NCI-H146 (cell line): ENCODE measurements at regions not wholly inside any gene's neighbourhood (a gene's known extent, or its start where the extent isn't known, plus 50 kb on each side); places are given as distances from the start of the nearest gene placed in this dataset.

Experiments
- DNase-seq: peaks from one replicate; lab custom pipeline; 2025; lab: John Stamatoyannopoulos, UW

- no peak for DNase-seq
Measured at GRCh38 chr9:14395317-14396082, 81.6 kb upstream of the NFIB start.

- no peak for DNase-seq
Measured at GRCh38 chr9:14393418-14393817, 79.5 kb upstream of the NFIB start.

- no peak for DNase-seq
Measured at GRCh38 chr9:14391620-14392019, 77.7 kb upstream of the NFIB start.

GRCh38 chr9:14389657-14390056, 75.7 kb upstream of the NFIB start:
- no peak for DNase-seq

- no peak for DNase-seq
Measured at GRCh38 chr9:14389146-14389545, 75.2 kb upstream of the NFIB start.

- no peak for DNase-seq
Measured at GRCh38 chr9:14383773-14384172, 69.8 kb upstream of the NFIB start.

- DNase-seq: no peak
Measured at GRCh38 chr9:14383294-14383693, 69.4 kb upstream of the NFIB start.

- DNase-seq: peak; percentile 19
Measured at GRCh38 chr9:14380061-14380836, 66.3 kb upstream of the NFIB start.

- no peak for DNase-seq
Measured at GRCh38 chr9:14379280-14379679, 65.3 kb upstream of the NFIB start.

- DNase-seq: no peak
Measured at GRCh38 chr9:14373706-14374105, 59.8 kb upstream of the NFIB start.

GRCh38 chr9:14373336-14373666, 59.4 kb upstream of the NFIB start:
- no peak for DNase-seq

- DNase-seq: peak; percentile 14
Measured at GRCh38 chr9:14372437-14373335, 58.7 kb upstream of the NFIB start.

GRCh38 chr9:14369011-14369410, 55.1 kb upstream of the NFIB start:
- DNase-seq: no peak

- no peak for DNase-seq
Measured at GRCh38 chr9:14366076-14366475, 52.1 kb upstream of the NFIB start.

GRCh38 chr9:14365670-14366069, 51.7 kb upstream of the NFIB start:
- no peak for DNase-seq
